ENCODE measurements at regions not wholly inside any gene's neighbourhood (a gene's known extent, or its start where the extent isn't known, plus 50 kb on each side); places are given as distances from the start of the nearest gene placed in this dataset.

DNA sequence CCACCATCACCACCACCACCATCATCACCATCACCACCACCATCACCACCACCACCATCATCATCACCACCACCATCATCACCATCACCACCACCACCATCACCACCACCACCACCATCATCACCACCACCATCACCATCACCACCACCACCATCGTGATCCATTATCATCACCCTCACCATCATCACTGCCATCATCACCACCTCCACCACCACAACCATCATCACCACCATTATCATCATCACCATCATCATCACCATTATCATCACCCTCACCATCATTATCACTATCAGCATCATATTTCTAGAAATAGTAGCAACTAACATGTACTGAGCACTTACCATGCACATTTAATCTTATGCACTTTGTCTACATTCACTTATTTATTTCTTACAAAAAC is 94.9 kb downstream of the C16orf95 start:
- H3K27ac Mint-ChIP-seq (ENCODE audit: unreplicated experiment), result no peak overlapping the region
- H3K27me3 Mint-ChIP-seq (ENCODE audit: low read depth), result no peaks in the 10 kb centered on the region
- peaks cover 38% of the 10 kb centered on the region for H3K4me1 Mint-ChIP-seq (ENCODE audit: low read depth)
- H3K9me3 Mint-ChIP-seq (ENCODE audit: low read depth), result no peaks in the 10 kb centered on the region
- DNase-seq (ENCODE audit: low spot score), result no peak
- no peak overlapping the region for H3K4me3 Mint-ChIP-seq (ENCODE audit: unreplicated experiment)
- H3K36me3 Mint-ChIP-seq (ENCODE audit: low read depth), result peaks cover 3% of the 10 kb centered on the region
- TF ChIP-seq, protein P1, sequence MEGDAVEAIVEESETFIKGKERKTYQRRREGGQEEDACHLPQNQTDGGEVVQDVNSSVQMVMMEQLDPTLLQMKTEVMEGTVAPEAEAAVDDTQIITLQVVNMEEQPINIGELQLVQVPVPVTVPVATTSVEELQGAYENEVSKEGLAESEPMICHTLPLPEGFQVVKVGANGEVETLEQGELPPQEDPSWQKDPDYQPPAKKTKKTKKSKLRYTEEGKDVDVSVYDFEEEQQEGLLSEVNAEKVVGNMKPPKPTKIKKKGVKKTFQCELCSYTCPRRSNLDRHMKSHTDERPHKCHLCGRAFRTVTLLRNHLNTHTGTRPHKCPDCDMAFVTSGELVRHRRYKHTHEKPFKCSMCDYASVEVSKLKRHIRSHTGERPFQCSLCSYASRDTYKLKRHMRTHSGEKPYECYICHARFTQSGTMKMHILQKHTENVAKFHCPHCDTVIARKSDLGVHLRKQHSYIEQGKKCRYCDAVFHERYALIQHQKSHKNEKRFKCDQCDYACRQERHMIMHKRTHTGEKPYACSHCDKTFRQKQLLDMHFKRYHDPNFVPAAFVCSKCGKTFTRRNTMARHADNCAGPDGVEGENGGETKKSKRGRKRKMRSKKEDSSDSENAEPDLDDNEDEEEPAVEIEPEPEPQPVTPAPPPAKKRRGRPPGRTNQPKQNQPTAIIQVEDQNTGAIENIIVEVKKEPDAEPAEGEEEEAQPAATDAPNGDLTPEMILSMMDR (IDR thresholded peaks at IDR 0.05), result no peak

DNA sequence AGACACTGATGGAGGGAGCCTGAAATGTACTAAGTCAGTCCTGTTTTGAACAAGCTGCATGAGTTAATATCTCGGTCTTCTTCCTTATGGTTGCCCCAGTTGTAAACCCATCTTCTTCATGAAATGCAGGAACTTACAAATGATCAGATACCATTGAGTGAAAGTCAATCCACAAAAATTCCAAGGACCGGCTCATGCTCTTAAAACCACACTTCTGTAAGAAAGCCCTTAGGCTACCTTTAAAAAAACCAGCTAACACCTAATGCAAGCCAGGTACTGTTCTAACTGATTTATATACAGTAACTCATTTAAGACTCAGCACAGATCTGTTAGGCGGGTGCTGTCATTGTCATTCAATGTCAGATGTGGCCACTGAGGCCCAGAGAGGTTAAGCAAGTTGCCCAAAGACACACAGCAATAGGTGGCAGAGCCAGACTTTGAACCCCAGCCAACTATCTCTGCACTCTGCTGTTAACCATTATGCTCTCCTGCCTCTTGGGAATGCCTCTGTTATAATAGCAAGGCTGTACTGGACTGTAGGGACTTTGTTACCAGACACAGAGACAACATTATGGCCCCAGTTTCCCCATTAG is 93.4 kb downstream of the C16orf95 start:
- Mint-ChIP-seq H3K4me3 (ENCODE audit: unreplicated experiment) (no peak overlapping the region), H3K36me3 (ENCODE audit: low read depth) (peaks cover 3% of the 10 kb centered on the region), H3K27me3 (ENCODE audit: low read depth) (no peaks in the 10 kb centered on the region), H3K27ac (ENCODE audit: unreplicated experiment) (no peak overlapping the region), H3K4me1 (ENCODE audit: low read depth) (peaks cover 52% of the 10 kb centered on the region), H3K9me3 (ENCODE audit: low read depth) (no peaks in the 10 kb centered on the region)
- TF ChIP-seq, protein P1 (IDR thresholded peaks at IDR 0.05), result no peak
- DNase-seq (ENCODE audit: low spot score), result no peak

DNA sequence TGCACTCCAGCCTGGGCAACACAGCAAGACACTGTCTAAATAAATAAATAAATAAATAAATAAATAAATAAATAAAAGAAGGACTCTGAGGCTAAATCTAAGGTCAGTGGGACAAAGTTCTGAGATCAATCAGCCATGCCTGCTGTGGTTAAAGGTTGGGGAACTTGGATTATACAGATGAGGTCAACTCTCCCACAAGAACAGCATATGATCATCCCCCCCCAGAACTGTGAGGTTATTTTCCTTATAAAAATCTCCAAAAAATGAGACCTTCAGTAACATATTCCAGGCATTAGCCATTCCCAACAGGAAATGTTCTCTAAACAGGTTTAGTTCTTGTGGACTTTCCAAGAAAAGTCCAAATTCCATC is 90.3 kb downstream of the C16orf95 start:
- peaks cover 4% of the 10 kb centered on the region for H3K36me3 Mint-ChIP-seq (ENCODE audit: low read depth)
- peaks cover 78% of the 10 kb centered on the region for H3K4me1 Mint-ChIP-seq (ENCODE audit: low read depth)
- H3K9me3 Mint-ChIP-seq (ENCODE audit: low read depth), result peaks cover 8% of the 10 kb centered on the region
- H3K27me3 Mint-ChIP-seq (ENCODE audit: low read depth), result no peaks in the 10 kb centered on the region
- TF ChIP-seq, protein P1 (IDR thresholded peaks at IDR 0.05), result no peak
- H3K27ac Mint-ChIP-seq (ENCODE audit: unreplicated experiment), result peak overlapping the region; percentile 95
- no peak overlapping the region for H3K4me3 Mint-ChIP-seq (ENCODE audit: unreplicated experiment)
- DNase-seq (ENCODE audit: low spot score), result no peak

DNA sequence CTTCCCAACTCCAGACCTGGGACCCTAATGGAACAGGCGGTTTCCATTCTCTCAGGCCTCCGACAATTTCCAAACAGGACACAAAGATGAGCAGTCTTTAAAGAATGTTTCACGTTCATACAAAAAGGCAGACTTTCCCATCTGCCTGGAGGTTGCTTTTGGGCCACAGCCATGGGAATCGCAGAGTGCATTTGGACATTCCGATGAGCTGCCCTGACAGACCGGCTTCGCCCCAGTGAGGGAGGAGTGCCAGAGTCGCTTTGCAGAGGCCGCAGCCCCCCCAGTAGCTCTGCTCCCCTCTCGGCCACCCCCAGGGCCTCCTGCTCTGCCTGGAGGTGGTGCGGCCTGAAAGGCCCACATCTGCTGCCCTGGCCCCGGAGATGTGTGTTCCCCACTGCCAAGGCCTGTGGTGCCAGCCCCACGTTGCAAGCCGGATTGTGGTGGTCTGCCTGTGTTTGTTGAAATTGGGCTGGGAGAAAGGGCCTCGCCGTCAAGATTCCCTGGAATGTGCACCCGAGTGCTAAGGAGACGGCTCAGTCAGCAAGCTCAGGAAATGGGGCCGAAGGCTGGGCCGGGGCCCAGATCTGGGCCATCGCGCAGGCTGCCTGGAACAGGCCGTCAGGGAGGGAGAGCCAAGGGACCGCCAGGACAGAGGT is 89.8 kb downstream of the C16orf95 start:
- TF ChIP-seq, protein P1 (IDR thresholded peaks at IDR 0.05), result no peak
- Mint-ChIP-seq H3K27me3 (ENCODE audit: low read depth) (no peaks in the 10 kb centered on the region), H3K27ac (ENCODE audit: unreplicated experiment) (peak overlapping the region; percentile 95), H3K4me1 (ENCODE audit: low read depth) (peaks cover 78% of the 10 kb centered on the region), H3K4me3 (ENCODE audit: unreplicated experiment) (peak overlapping the region; percentile 10), H3K36me3 (ENCODE audit: low read depth) (peaks cover 5% of the 10 kb centered on the region), H3K9me3 (ENCODE audit: low read depth) (peaks cover 10% of the 10 kb centered on the region)
- DNase-seq (ENCODE audit: low spot score), result no peak

DNA sequence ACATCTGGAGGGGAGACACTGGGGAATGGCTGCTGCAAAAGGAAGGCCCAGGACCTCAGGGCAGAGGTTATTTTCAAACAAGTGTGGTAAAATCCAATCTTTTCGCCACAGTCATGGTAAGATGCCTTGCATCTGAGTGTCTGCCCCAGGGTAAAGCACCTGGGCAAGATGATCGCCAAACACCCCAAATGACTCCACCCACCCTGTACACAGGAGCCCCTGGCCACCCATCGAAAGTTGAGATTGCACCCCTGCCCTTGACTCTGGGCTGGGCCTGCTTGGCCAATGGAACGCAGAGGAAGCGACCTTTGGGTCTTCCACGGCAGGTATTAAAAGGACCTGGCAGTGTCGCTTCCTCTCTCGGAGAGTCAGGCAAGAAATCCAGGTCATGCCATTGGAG is 88.8 kb downstream of the C16orf95 start:
- Mint-ChIP-seq H3K36me3 (ENCODE audit: low read depth) (peaks cover 5% of the 10 kb centered on the region), H3K27ac (ENCODE audit: unreplicated experiment) (peak overlapping the region; percentile 95), H3K27me3 (ENCODE audit: low read depth) (no peaks in the 10 kb centered on the region), H3K4me1 (ENCODE audit: low read depth) (peaks cover 83% of the 10 kb centered on the region), H3K4me3 (ENCODE audit: unreplicated experiment) (peak overlapping the region; percentile 19), H3K9me3 (ENCODE audit: low read depth) (peaks cover 10% of the 10 kb centered on the region)
- DNase-seq (ENCODE audit: low spot score), result no peak
- TF ChIP-seq, protein P1 (IDR thresholded peaks at IDR 0.05), result no peak
